ENCODE measurements at regions not wholly inside any gene's neighbourhood (a gene's known extent, or its start where the extent isn't known, plus 50 kb on each side); places are given as distances from the start of the nearest gene placed in this dataset.
A peak's percentile ranks its signal among the peaks of the same experiment; 100 is the strongest.

DNA sequence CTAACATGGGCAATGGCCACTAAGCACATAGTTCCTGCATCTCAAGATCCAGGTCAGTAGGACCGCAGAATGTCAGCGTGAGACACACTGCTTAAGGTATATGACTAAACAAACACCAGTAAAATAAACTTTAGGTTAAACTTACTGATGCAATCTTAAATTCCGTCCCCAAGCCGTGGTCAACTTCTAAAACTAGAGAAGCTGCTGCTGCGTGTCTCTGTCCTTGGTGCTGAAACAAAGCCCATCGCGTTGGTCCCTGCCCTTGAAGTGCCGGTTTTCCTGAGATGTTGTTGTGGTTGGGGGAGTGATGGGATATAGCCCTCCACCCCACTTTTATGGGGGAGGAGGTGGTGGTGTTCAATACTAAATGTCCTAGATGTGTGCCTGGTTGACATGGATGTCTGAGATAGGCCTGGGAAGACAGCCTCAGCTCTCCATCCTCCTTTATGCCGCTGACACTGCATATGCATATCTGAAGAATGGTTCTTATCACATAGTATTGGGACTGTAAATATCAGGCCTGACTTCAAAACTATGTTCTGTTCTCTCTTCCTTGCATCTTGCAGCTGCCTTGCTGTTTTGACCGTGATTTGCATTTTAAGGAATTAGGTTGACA lies 72.0 kb upstream of the KCNA3 start (continued):
- TF ChIP-seq ZMAT3 (CRISPR knock-in tag; conservative IDR thresholded peaks at IDR 0.05) (0 out of 2 replicates have a peak, but pooled peaks have one; percentile 58), KMT2B (CRISPR knock-in tag; IDR thresholded peaks at IDR 0.05) (0 out of 2 replicates have a peak, but pooled peaks have one; percentile 40), ZSCAN9 (CRISPR knock-in tag; IDR thresholded peaks at IDR 0.05; ENCODE audit: borderline replicate concordance) (peak; percentile 95), MLLT10 (CRISPR knock-in tag; IDR thresholded peaks at IDR 0.05) (no peak), FOSL2 (CRISPR knock-in tag; IDR thresholded peaks at IDR 0.05) (peak; percentile 54), ZNF12 (CRISPR knock-in tag; IDR thresholded peaks at IDR 0.05) (0 out of 2 replicates have a peak, but pooled peaks have one; percentile 48), ZNF558 (CRISPR knock-in tag; IDR thresholded peaks at IDR 0.05; ENCODE audit: borderline replicate concordance) (peak; percentile 56; the same call in 1 of the 2 replicates), NFKBIZ (CRISPR knock-in tag; IDR thresholded peaks at IDR 0.05) (0 out of 2 replicates have a peak, but pooled peaks have one; percentile 57), KDM1A (CRISPR knock-in tag; IDR thresholded peaks at IDR 0.05) (no peak), PRPF4 (IDR thresholded peaks at IDR 0.05; ENCODE audit: low read depth, low read length, poor library complexity, severe bottlenecking) (no peak), KAT8 (CRISPR knock-in tag; IDR thresholded peaks at IDR 0.05) (peak; percentile 45; the same call in 1 of the 2 replicates), GZF1 (CRISPR knock-in tag; IDR thresholded peaks at IDR 0.05) (0 out of 2 replicates have a peak, but pooled peaks have one; percentile 46), PAWR (CRISPR knock-in tag; IDR thresholded peaks at IDR 0.05; ENCODE audit: borderline replicate concordance) (no peak), KLF6 (CRISPR knock-in tag; IDR thresholded peaks at IDR 0.05) (peak; percentile 84), WIZ (CRISPR knock-in tag; IDR thresholded peaks at IDR 0.05) (peak; percentile 97), SMYD3 (CRISPR knock-in tag; IDR thresholded peaks at IDR 0.05) (no peak)
- TF ChIP-seq, protein P1, sequence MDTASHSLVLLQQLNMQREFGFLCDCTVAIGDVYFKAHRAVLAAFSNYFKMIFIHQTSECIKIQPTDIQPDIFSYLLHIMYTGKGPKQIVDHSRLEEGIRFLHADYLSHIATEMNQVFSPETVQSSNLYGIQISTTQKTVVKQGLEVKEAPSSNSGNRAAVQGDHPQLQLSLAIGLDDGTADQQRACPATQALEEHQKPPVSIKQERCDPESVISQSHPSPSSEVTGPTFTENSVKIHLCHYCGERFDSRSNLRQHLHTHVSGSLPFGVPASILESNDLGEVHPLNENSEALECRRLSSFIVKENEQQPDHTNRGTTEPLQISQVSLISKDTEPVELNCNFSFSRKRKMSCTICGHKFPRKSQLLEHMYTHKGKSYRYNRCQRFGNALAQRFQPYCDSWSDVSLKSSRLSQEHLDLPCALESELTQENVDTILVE (CRISPR knock-in tag; IDR thresholded peaks at IDR 0.05): peak; percentile 78; the same call in 1 of the 2 replicates
- TF ChIP-seq, protein P2, sequence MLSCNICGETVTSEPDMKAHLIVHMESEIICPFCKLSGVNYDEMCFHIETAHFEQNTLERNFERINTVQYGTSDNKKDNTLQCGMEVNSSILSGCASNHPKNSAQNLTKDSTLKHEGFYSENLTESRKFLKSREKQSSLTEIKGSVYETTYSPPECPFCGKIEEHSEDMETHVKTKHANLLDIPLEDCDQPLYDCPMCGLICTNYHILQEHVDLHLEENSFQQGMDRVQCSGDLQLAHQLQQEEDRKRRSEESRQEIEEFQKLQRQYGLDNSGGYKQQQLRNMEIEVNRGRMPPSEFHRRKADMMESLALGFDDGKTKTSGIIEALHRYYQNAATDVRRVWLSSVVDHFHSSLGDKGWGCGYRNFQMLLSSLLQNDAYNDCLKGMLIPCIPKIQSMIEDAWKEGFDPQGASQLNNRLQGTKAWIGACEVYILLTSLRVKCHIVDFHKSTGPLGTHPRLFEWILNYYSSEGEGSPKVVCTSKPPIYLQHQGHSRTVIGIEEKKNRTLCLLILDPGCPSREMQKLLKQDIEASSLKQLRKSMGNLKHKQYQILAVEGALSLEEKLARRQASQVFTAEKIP (CRISPR knock-in tag; IDR thresholded peaks at IDR 0.05; ENCODE audit: borderline replicate concordance): no peak
- TF ChIP-seq, protein P3, sequence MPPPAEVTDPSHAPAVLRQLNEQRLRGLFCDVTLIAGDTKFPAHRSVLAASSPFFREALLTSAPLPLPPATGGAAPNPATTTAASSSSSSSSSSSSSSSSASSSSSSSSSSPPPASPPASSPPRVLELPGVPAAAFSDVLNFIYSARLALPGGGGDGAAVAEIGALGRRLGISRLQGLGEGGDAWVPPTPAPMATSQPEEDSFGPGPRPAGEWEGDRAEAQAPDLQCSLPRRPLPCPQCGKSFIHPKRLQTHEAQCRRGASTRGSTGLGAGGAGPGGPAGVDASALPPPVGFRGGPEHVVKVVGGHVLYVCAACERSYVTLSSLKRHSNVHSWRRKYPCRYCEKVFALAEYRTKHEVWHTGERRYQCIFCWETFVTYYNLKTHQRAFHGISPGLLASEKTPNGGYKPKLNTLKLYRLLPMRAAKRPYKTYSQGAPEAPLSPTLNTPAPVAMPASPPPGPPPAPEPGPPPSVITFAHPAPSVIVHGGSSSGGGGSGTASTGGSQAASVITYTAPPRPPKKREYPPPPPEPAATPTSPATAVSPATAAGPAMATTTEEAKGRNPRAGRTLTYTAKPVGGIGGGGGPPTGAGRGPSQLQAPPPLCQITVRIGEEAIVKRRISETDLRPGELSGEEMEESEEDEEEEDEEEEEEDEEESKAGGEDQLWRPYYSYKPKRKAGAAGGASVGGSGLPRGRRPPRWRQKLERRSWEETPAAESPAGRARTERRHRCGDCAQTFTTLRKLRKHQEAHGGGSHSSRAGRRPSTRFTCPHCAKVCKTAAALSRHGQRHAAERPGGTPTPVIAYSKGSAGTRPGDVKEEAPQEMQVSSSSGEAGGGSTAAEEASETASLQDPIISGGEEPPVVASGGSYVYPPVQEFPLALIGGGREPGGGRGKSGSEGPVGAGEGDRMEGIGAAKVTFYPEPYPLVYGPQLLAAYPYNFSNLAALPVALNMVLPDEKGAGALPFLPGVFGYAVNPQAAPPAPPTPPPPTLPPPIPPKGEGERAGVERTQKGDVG (CRISPR knock-in tag; IDR thresholded peaks at IDR 0.05; ENCODE audit: borderline replicate concordance): no peak
- TF ChIP-seq, protein P4, sequence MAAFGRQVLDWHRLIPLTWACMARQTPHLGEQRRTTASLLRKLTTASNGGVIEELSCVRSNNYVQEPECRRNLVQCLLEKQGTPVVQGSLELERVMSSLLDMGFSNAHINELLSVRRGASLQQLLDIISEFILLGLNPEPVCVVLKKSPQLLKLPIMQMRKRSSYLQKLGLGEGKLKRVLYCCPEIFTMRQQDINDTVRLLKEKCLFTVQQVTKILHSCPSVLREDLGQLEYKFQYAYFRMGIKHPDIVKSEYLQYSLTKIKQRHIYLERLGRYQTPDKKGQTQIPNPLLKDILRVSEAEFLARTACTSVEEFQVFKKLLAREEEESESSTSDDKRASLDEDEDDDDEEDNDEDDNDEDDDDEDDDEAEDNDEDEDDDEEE (CRISPR knock-in tag; IDR thresholded peaks at IDR 0.05): peak; percentile 74; the same call in 1 of the 2 replicates
